AG04450 (cell line): ENCODE measurements at regions not wholly inside any gene's neighbourhood (a gene's known extent, or its start where the extent isn't known, plus 50 kb on each side); places are given as distances from the start of the nearest gene placed in this dataset.

Experiments used
- CTCF ChIA-PET: fragments of 300-600, 350-600 bp; formaldehyde crosslinking; extraction: SDS; loops from one replicate; lab custom pipeline; 2022; ENCODE audit warnings: antibody characterized with exemption, inconsistent platforms; lab: Charles Lee
- POLR2A ChIA-PET: fragments of 350-600 bp; formaldehyde crosslinking; extraction: SDS; loops from one replicate; lab custom pipeline; 2021; ENCODE audit warnings: antibody characterized with exemption, inconsistent platforms; lab: Yijun Ruan, JAX
- DNase-seq: peaks from one replicate; pipeline ENCODE4 v3.0.0-alpha.2; 2011; ENCODE audit warnings: low read depth, low spot score
- H3K27ac ChIP-seq: one replicate; pipeline ENCODE4 v1.5.1; 2012; ENCODE audit warnings: low read depth, low read length, control low read depth
- H3K27me3 ChIP-seq: one replicate; pipeline ENCODE4 v1.6.0; 2012; ENCODE audit warnings: low read length; ENCODE audit not compliant: control insufficient read depth, insufficient read depth
- H3K4me3 ChIP-seq: 2 replicates; pipeline ENCODE4 v1.5.1; 2011; ENCODE audit warnings: mild to moderate bottlenecking, low read depth, low read length, control low read depth
- H3K9me3 ChIP-seq: 2 replicates; pipeline ENCODE4 v1.5.1; 2012; ENCODE audit warnings: low read length; ENCODE audit not compliant: control insufficient read depth, insufficient read depth
- TF ChIP-seq, protein P1 (sequence below): IDR thresholded peaks from 2 replicates; pipeline ENCODE4 v1.5.1; 2011; ENCODE audit warnings: low read depth, low read length, control low read depth, inconsistent platforms

DNA sequence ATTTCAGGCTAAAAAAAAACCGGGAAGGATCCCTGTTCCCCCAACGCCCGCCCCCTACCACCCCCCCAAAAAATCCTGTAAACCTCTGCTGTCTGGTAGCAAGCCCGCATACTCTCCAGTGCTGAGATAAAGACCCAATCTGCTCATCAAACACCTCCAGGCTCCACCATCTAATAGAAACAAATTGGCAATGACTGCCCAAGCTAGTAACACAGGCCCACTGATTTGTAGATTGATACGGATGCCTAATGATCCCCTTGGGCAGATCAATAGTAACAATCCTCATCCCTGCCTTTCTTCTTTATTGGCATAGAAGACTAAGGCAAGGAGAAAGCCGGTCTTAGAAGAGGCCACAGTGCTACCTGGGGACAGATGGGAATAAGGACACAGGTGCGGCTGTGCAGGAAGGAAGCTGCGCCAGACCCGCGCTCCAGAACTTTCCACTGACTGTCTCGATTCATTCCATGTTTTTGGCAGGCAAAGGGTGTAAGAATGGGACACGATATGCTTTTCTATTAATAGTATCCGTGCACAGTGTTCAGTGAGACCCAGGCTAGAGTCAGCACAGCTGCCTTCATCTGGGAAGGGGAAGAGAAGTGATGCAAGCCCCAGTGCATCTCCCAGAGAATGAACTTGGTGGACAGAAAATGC is 407.6 kb upstream of the PSMD7 start:
- DNase-seq = no peak
- POLR2A ChIA-PET = no interaction called here
- H3K4me3 ChIP-seq = no peak overlapping the region
- CTCF ChIA-PET = no interaction called here
- peaks cover 3% of the 10 kb centered on the region for H3K27me3 ChIP-seq
- TF ChIP-seq, protein P1, sequence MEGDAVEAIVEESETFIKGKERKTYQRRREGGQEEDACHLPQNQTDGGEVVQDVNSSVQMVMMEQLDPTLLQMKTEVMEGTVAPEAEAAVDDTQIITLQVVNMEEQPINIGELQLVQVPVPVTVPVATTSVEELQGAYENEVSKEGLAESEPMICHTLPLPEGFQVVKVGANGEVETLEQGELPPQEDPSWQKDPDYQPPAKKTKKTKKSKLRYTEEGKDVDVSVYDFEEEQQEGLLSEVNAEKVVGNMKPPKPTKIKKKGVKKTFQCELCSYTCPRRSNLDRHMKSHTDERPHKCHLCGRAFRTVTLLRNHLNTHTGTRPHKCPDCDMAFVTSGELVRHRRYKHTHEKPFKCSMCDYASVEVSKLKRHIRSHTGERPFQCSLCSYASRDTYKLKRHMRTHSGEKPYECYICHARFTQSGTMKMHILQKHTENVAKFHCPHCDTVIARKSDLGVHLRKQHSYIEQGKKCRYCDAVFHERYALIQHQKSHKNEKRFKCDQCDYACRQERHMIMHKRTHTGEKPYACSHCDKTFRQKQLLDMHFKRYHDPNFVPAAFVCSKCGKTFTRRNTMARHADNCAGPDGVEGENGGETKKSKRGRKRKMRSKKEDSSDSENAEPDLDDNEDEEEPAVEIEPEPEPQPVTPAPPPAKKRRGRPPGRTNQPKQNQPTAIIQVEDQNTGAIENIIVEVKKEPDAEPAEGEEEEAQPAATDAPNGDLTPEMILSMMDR = no peak
- no peaks in the 10 kb centered on the region for H3K9me3 ChIP-seq
- H3K27ac ChIP-seq = no peak overlapping the region

DNA sequence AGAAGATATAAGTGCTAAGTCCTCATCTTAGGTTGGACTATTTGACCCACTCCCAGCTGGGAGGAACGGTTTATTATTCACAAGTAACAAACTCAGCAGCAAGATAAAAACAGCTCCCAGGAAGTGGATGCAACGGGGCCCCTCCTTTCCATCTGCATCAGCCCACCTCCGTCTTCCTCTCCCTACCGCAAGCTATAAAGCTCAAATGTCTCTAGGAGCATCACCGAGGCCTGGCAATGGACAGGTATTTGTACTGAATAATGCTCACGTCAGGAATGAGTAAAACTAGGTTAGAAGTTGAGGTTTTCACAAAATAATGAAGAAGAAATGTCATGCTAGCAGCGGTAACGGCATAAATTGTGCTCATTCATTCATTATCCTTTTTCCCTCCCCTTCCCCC is 408.7 kb upstream of the PSMD7 start:
- Histone ChIP-seq H3K9me3 (no peaks in the 10 kb centered on the region), H3K4me3 (no peak overlapping the region), H3K27ac (no peak overlapping the region), H3K27me3 (peaks cover 3% of the 10 kb centered on the region)
- DNase-seq = no peak
- ChIA-PET CTCF (interaction anchor here (1.1 kb wide), 1 partner anchor 12 kb away, joined by 4 read pairs; no protein-coding TSS in a partner anchor), POLR2A (no interaction called here)
- TF ChIP-seq, protein P1 = no peak

DNA sequence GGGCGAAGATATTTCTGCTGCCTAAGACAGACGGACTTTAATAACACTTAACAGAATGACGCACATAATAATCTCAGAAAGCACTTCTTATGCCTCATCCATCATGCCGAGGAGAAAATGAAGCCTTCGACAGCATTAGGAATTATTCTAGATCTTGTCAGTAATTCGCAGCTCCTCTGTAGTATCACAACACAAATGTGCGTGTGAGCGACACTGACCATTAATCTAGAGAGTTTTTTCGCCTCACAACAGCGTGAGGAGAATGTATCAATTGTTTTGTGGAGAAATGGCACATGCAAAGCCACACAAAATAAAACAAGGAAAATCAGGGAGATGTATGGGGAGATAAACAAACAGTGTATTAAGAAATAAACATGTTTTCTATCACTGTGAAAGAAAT is 410.2 kb upstream of the PSMD7 start:
- DNase-seq = no peak
- ChIA-PET CTCF (no interaction called here), POLR2A (no interaction called here)
- TF ChIP-seq, protein P1 = no peak
- Histone ChIP-seq H3K27me3 (peaks cover 3% of the 10 kb centered on the region), H3K4me3 (no peak overlapping the region), H3K9me3 (no peaks in the 10 kb centered on the region), H3K27ac (no peak overlapping the region)

DNA sequence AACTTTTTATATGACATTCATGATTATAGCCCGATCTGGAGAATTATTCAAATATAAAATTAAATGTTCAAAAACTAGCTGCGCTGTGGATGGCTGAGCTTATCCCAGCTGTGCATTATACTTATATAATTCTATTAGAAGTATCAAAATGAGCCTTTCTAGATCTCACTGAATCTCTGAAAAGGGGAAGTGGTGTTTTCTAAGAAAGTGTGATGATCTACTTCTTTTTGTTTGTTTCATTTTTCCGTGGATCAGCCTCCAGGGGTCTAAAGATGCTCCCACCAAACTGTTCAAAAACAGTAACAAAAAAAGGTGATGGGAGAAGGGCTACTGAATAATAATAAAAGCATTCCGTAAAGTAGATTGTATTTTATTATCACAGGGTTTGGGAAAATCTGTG is 411.3 kb upstream of the PSMD7 start:
- Histone ChIP-seq H3K27ac (no peak overlapping the region), H3K27me3 (peaks cover 6% of the 10 kb centered on the region), H3K4me3 (no peak overlapping the region), H3K9me3 (no peaks in the 10 kb centered on the region)
- CTCF ChIA-PET = no interaction called here
- TF ChIP-seq, protein P1 = no peak
- DNase-seq = no peak
- POLR2A ChIA-PET = no interaction called here

DNA sequence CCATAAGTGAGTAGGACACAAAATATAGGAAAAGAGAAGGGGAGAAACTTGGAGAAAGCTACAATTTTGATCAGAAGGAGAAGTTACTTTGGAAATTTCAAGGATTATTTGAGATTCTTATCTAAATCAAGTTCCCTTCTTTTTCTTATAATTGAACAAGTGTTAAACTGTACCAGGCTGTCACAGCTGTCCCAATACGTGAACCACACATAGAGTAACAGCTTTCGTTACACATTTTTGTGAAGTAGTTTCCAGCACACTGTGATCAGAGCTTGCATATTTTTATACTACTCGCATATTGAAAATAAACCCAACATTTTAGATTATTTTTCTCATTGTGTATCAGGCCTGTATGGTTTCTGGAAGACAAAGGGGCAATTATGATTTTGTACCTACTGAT is 412.8 kb upstream of the PSMD7 start:
- no peak for DNase-seq
- H3K27me3 ChIP-seq = peaks cover 2% of the 10 kb centered on the region
- H3K27ac ChIP-seq = no peak overlapping the region
- H3K9me3 ChIP-seq = no peaks in the 10 kb centered on the region
- ChIA-PET CTCF (no interaction called here), POLR2A (no interaction called here)
- no peak overlapping the region for H3K4me3 ChIP-seq
- TF ChIP-seq, protein P1 = no peak
